ENCODE measurements at regions not wholly inside any gene's neighbourhood (a gene's known extent, or its start where the extent isn't known, plus 50 kb on each side); places are given as distances from the start of the nearest gene placed in this dataset.

GRCh38 chr9:35555246-35555701 is 49.8 kb upstream of the TESK1 start:
- TF ChIP-seq CTCF (IDR thresholded peaks at IDR 0.05; ENCODE audit: low read depth, low read length, missing input control) = no peak
- no peak for TF ChIP-seq RXRA (IDR thresholded peaks at IDR 0.05)
- no peak for TF ChIP-seq REST (IDR thresholded peaks at IDR 0.05)
- TF ChIP-seq GABPA (IDR thresholded peaks at IDR 0.05 in 1 of 2, conservative IDR thresholded peaks at IDR 0.05 in 1 of 2) = no peak
